GM21367 (cell line): ENCODE measurements at regions not wholly inside any gene's neighbourhood (a gene's known extent, or its start where the extent isn't known, plus 50 kb on each side); places are given as distances from the start of the nearest gene placed in this dataset.
"Not testable (repeated sequence)": the region's sequence is repeated elsewhere in the genome, so short reads cannot be mapped to it uniquely, and the experiment has no call there.

Experiments
- ATAC-seq: cut with Tn5 transposase; IDR thresholded peaks from one replicate; pipeline ENCODE4 v1.9.1; 2021; ENCODE audit not compliant: unreplicated experiment

GRCh38 chr2:129192117-129192516 is 787.3 kb upstream of the RAB6C start:
- no peak for ATAC-seq

GRCh38 chr2:129192841-129193253 is 786.6 kb upstream of the RAB6C start:
- no peak for ATAC-seq

GRCh38 chr2:129193961-129194360 is 785.5 kb upstream of the RAB6C start:
- ATAC-seq: no peak

GRCh38 chr2:129199501-129199900 is 780.0 kb upstream of the RAB6C start:
- no peak for ATAC-seq

- ATAC-seq: no peak
Measured at GRCh38 chr2:129201696-129202095, 777.8 kb upstream of the RAB6C start.

GRCh38 chr2:129203331-129203730 is 776.1 kb upstream of the RAB6C start:
- no peak for ATAC-seq

- not testable (repeated sequence) for ATAC-seq
Measured at GRCh38 chr2:129204581-129204980, 774.9 kb upstream of the RAB6C start.

GRCh38 chr2:129205176-129205575 is 774.3 kb upstream of the RAB6C start:
- ATAC-seq: no peak

- no peak for ATAC-seq
Measured at GRCh38 chr2:129205766-129206165, 773.7 kb upstream of the RAB6C start.

GRCh38 chr2:129212299-129212958 is 767.0 kb upstream of the RAB6C start:
- ATAC-seq: no peak

- no peak for ATAC-seq
Measured at GRCh38 chr2:129224022-129224421, 755.4 kb upstream of the RAB6C start.

- no peak for ATAC-seq
Measured at GRCh38 chr2:129224486-129224885, 755.0 kb upstream of the RAB6C start.

GRCh38 chr2:129229196-129229595 is 750.3 kb upstream of the RAB6C start:
- ATAC-seq: no peak

- no peak for ATAC-seq
Measured at GRCh38 chr2:129229830-129230441, 749.5 kb upstream of the RAB6C start.

- ATAC-seq: no peak
Measured at GRCh38 chr2:129231924-129232323, 747.5 kb upstream of the RAB6C start.

GRCh38 chr2:129233166-129233565 is 746.3 kb upstream of the RAB6C start:
- ATAC-seq: no peak

GRCh38 chr2:129233751-129234406 is 745.6 kb upstream of the RAB6C start:
- ATAC-seq: no peak

- no peak for ATAC-seq
Measured at GRCh38 chr2:129236601-129237000, 742.9 kb upstream of the RAB6C start.

GRCh38 chr2:129237966-129238725 is 741.3 kb upstream of the RAB6C start:
- no peak for ATAC-seq

- no peak for ATAC-seq
Measured at GRCh38 chr2:129239141-129239540, 740.3 kb upstream of the RAB6C start.

GRCh38 chr2:129240061-129240460 is 739.4 kb upstream of the RAB6C start:
- ATAC-seq: no peak

GRCh38 chr2:129242269-129242668 is 737.2 kb upstream of the RAB6C start:
- no peak for ATAC-seq
